ENCODE measurements at regions not wholly inside any gene's neighbourhood (a gene's known extent, or its start where the extent isn't known, plus 50 kb on each side); places are given as distances from the start of the nearest gene placed in this dataset.

DNA sequence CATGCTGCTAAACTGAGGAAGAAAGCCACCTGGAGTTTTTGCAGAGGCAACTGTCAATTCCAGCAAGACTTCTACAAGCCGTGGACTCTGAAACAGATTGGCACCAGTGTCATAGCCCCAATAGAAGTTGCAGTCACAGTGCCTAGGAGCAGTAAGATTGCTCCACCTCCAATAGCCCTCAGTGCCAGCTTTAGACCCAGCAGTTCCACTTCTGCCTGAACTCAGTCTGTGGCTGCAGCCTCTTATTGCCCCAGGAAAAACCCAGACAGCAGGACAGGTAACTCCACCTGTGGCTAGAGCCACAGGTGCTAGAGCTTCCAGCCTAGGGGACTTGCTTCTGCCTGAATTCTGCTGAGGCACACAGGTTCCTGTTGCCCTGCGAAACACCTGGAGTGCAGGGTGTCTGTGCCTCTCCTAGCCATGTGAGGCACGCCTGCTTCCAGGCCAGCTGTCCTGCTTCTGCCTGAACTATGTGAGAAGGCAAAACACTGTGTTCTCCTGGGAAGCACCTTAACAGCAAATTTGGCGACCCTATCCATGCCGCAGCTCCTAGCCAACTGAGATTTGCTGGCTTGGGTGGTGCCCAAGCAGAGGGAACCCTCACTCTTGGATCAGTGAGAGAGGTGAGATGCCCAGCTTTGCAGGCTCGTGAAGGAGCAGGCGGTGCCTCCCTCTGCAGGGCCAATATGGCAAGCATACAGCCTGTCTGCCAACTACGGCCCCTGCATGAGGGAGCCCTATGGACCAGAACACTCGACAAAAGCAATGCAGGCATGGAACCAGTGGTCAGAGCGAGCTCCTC is 607.6 kb downstream of the PCDH17 start:
- no peak for TF ChIP-seq CTCF (IDR thresholded peaks at IDR 0.05)
- TF ChIP-seq POLR2A (IDR thresholded peaks at IDR 0.05): no peak
